Panc1 (cell line): ENCODE measurements at regions not wholly inside any gene's neighbourhood (a gene's known extent, or its start where the extent isn't known, plus 50 kb on each side); places are given as distances from the start of the nearest gene placed in this dataset.

Source experiments
- ATAC-seq: fragments of 200-7000 bp; cut with Tn5 transposase; 2 replicates; pipeline ENCODE4 v1.9.1; 2020; ENCODE audit warnings: mild to moderate bottlenecking, moderate library complexity
- BruUV-seq: library from RNA; stranded (reverse); fragments of 400-500 nt; replicated peaks from 2 replicates; lab custom pipeline; 2021; lab: Mats Ljungman, UMichigan
- CTCF ChIA-PET: fragments of 300-600 bp; sonication (Branson Sonifier 250); formaldehyde crosslinking; loops from one replicate; lab custom pipeline; 2022; ENCODE audit warnings: antibody characterized with exemption; lab: Charles Lee
- POLR2A ChIA-PET: fragments of 300-600 bp; sonication (Branson Sonifier 250); formaldehyde crosslinking; loops from one replicate; lab custom pipeline; 2022; ENCODE audit warnings: antibody characterized with exemption; lab: Charles Lee
- DNase-seq: peaks from one replicate; pipeline ENCODE4 v3.0.0-alpha.2; 2010; ENCODE audit warnings: low read depth, low spot score
- H3K27ac ChIP-seq: 2 replicates; pipeline ENCODE4 v1.5.1; 2011; ENCODE audit warnings: mild to moderate bottlenecking, low read length, inconsistent platforms
- H3K27me3 ChIP-seq: fragments of 200-500 bp; sonication (Bioruptor generic); 2 replicates; pipeline ENCODE4 v1.6.0; 2014; ENCODE audit warnings: low read length, inconsistent platforms; ENCODE audit not compliant: control insufficient read depth, insufficient read depth
- H3K36me3 ChIP-seq: fragments of 200-500 bp; sonication (Bioruptor generic); 2 replicates; pipeline ENCODE4 v1.5.1; 2014; ENCODE audit warnings: inconsistent platforms, mild to moderate bottlenecking, low read length, moderate library complexity; ENCODE audit not compliant: control insufficient read depth, insufficient read depth
- H3K4me1 ChIP-seq: 2 replicates; pipeline ENCODE4 v1.5.1; 2011; ENCODE audit warnings: inconsistent platforms, mild to moderate bottlenecking, low read length, moderate library complexity; ENCODE audit not compliant: control insufficient read depth, insufficient read depth
- H3K4me3 ChIP-seq, 2 experiments: 2 replicates each; pipeline ENCODE4 v1.5.1; 2011 to 2012; ENCODE audit warnings: low read depth in 2 of 2, low read length in 2 of 2, mild to moderate bottlenecking in 2 of 2, inconsistent platforms in 1 of 2, moderate library complexity in 1 of 2
- H3K9me3 ChIP-seq: fragments of 200-500 bp; sonication (Bioruptor generic); 2 replicates; pipeline ENCODE4 v1.5.1; 2014; ENCODE audit warnings: low read depth, mild to moderate bottlenecking, inconsistent platforms, low read length, moderate library complexity; ENCODE audit not compliant: control insufficient read depth, insufficient read depth
- POLR2AphosphoS5 ChIP-seq: IDR thresholded peaks from 2 replicates; pipeline ENCODE4 v1.6.1; 2012; ENCODE audit warnings: mild to moderate bottlenecking, low read depth, low read length, moderate library complexity
- SIN3A ChIP-seq: IDR thresholded peaks from 2 replicates; pipeline ENCODE4 v1.6.1; 2012; ENCODE audit warnings: low read depth, mild to moderate bottlenecking, low read length, moderate library complexity, borderline replicate concordance; ENCODE audit not compliant: insufficient read depth
- TCF7L2 ChIP-seq: IDR thresholded peaks from 2 replicates; pipeline ENCODE4 v1.6.1; 2011; ENCODE audit warnings: mild to moderate bottlenecking, low read depth, low read length, inconsistent platforms
- in situ Hi-C: cut with HindIII; loops from 2 replicates; pipeline ENCODE4 v1.10.0; 2016; ENCODE audit warnings: low sequenced_read_pairs, low pct_unique_long_range_greater_than_20kb
- intact Hi-C: fragments of 100-400 bp; cut with micrococcal nuclease; formaldehyde crosslinking; loops from one replicate; pipeline ENCODE4 v1.10.0; 2022; ENCODE audit not compliant: unreplicated experiment
- TF ChIP-seq, protein P1 (sequence below): fragments of 450-650 bp; IDR thresholded peaks from 2 replicates; pipeline ENCODE4 v1.5.1; 2017; ENCODE audit warnings: mild to moderate bottlenecking
- TF ChIP-seq, protein P2 (sequence below), 2 experiments: IDR thresholded peaks; 2 replicates each; pipeline ENCODE4 v1.6.1; 2011 to 2012; ENCODE audit warnings: low read depth in 2 of 2, control low read depth in 1 of 2, low read length in 1 of 2, mild to moderate bottlenecking in 1 of 2, moderate library complexity in 1 of 2; ENCODE audit not compliant: insufficient read depth in 1 of 2

DNA sequence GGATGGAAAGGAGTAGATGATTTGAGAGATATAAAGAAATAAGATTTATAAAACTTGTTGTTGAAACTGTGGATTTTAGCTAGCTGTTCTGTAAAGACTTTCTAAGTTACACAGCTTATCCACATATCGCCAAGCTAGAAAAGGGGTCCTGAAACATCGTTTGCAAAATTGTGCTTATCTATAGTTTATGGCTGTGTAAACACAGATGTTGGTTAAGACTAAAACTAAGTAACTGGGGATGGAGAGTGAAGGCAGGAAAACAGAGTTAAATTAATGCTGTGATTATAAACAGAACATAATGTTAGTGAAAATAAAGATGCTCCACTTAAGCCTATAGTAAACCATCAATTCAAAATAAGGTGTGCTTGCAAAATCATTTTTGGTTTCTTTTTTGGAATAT lies 311.3 kb upstream of the DDHD1 start:
- intact Hi-C loops: no loop called here

GRCh38 chr14:53462931-53463778 lies 310.0 kb upstream of the DDHD1 start:
- TF ChIP-seq TCF7L2 (no peak), SIN3A (no peak), POLR2AphosphoS5 (no peak)
- TF ChIP-seq, protein P1, sequence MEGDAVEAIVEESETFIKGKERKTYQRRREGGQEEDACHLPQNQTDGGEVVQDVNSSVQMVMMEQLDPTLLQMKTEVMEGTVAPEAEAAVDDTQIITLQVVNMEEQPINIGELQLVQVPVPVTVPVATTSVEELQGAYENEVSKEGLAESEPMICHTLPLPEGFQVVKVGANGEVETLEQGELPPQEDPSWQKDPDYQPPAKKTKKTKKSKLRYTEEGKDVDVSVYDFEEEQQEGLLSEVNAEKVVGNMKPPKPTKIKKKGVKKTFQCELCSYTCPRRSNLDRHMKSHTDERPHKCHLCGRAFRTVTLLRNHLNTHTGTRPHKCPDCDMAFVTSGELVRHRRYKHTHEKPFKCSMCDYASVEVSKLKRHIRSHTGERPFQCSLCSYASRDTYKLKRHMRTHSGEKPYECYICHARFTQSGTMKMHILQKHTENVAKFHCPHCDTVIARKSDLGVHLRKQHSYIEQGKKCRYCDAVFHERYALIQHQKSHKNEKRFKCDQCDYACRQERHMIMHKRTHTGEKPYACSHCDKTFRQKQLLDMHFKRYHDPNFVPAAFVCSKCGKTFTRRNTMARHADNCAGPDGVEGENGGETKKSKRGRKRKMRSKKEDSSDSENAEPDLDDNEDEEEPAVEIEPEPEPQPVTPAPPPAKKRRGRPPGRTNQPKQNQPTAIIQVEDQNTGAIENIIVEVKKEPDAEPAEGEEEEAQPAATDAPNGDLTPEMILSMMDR: no peak
- TF ChIP-seq, protein P2, sequence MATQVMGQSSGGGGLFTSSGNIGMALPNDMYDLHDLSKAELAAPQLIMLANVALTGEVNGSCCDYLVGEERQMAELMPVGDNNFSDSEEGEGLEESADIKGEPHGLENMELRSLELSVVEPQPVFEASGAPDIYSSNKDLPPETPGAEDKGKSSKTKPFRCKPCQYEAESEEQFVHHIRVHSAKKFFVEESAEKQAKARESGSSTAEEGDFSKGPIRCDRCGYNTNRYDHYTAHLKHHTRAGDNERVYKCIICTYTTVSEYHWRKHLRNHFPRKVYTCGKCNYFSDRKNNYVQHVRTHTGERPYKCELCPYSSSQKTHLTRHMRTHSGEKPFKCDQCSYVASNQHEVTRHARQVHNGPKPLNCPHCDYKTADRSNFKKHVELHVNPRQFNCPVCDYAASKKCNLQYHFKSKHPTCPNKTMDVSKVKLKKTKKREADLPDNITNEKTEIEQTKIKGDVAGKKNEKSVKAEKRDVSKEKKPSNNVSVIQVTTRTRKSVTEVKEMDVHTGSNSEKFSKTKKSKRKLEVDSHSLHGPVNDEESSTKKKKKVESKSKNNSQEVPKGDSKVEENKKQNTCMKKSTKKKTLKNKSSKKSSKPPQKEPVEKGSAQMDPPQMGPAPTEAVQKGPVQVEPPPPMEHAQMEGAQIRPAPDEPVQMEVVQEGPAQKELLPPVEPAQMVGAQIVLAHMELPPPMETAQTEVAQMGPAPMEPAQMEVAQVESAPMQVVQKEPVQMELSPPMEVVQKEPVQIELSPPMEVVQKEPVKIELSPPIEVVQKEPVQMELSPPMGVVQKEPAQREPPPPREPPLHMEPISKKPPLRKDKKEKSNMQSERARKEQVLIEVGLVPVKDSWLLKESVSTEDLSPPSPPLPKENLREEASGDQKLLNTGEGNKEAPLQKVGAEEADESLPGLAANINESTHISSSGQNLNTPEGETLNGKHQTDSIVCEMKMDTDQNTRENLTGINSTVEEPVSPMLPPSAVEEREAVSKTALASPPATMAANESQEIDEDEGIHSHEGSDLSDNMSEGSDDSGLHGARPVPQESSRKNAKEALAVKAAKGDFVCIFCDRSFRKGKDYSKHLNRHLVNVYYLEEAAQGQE (IDR thresholded peaks at IDR 0.05; ENCODE audit: insufficient read depth in 1 of 2, low read depth in 2 of 2, low read length in 1 of 2): no peak
- in situ Hi-C loops (no loop called here), intact Hi-C loops (no loop called here)
- ATAC-seq (no peak), DNase-seq (no peak)
- Histone ChIP-seq H3K36me3 (no peaks in the 10 kb centered on the region), H3K9me3 (no peaks in the 10 kb centered on the region), H3K4me3 (no peak overlapping the region), H3K27me3 (no peaks in the 10 kb centered on the region), H3K4me1 (0 out of 2 replicates have a peak, but pooled peaks cover 4% of the 10 kb centered on the region), H3K27ac (no peak overlapping the region)
- POLR2A ChIA-PET: no interaction called here
- BruUV-seq: no TSS peak
- CTCF ChIA-PET: no interaction called here

More for the DNA sequence above, 311.3 kb upstream of the DDHD1 start:
- H3K27me3 ChIP-seq: no peaks in the 10 kb centered on the region
- ChIA-PET CTCF (no interaction called here), POLR2A (no interaction called here)
- H3K27ac ChIP-seq: no peak overlapping the region
- in situ Hi-C loops: no loop called here
- H3K36me3 ChIP-seq: no peaks in the 10 kb centered on the region
- no peaks in the 10 kb centered on the region for H3K4me1 ChIP-seq
- no peak for ATAC-seq
- TF ChIP-seq POLR2AphosphoS5 (no peak), TCF7L2 (no peak), SIN3A (no peak)
- TF ChIP-seq, protein P1: no peak
- TF ChIP-seq, protein P2 (IDR thresholded peaks at IDR 0.05; ENCODE audit: insufficient read depth in 1 of 2, low read depth in 2 of 2, low read length in 1 of 2): no peak
- no TSS peak for BruUV-seq
- no peak overlapping the region for H3K4me3 ChIP-seq
- H3K9me3 ChIP-seq: no peaks in the 10 kb centered on the region
- DNase-seq: no peak
